ENCODE measurements at regions not wholly inside any gene's neighbourhood (a gene's known extent, or its start where the extent isn't known, plus 50 kb on each side); places are given as distances from the start of the nearest gene placed in this dataset.

- TF ChIP-seq, protein P1, sequence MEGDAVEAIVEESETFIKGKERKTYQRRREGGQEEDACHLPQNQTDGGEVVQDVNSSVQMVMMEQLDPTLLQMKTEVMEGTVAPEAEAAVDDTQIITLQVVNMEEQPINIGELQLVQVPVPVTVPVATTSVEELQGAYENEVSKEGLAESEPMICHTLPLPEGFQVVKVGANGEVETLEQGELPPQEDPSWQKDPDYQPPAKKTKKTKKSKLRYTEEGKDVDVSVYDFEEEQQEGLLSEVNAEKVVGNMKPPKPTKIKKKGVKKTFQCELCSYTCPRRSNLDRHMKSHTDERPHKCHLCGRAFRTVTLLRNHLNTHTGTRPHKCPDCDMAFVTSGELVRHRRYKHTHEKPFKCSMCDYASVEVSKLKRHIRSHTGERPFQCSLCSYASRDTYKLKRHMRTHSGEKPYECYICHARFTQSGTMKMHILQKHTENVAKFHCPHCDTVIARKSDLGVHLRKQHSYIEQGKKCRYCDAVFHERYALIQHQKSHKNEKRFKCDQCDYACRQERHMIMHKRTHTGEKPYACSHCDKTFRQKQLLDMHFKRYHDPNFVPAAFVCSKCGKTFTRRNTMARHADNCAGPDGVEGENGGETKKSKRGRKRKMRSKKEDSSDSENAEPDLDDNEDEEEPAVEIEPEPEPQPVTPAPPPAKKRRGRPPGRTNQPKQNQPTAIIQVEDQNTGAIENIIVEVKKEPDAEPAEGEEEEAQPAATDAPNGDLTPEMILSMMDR (IDR thresholded peaks at IDR 0.05; ENCODE audit: low read length): no peak
- no peak for TF ChIP-seq EZH2 (IDR thresholded peaks at IDR 0.05; ENCODE audit: borderline replicate concordance, low read length)
Observed at GRCh38 chr4:125045311-125045710, 269.4 kb upstream of the FAT4 start.

Measured in OCI-LY1 (cell line).